Fibroblast of mammary gland (primary cell): ENCODE measurements at regions not wholly inside any gene's neighbourhood (a gene's known extent, or its start where the extent isn't known, plus 50 kb on each side); places are given as distances from the start of the nearest gene placed in this dataset.
"Not testable (repeated sequence)": the region's sequence is repeated elsewhere in the genome, so short reads cannot be mapped to it uniquely, and the experiment has no call there.

ENCODE experiments used
- DNase-seq: peaks from one replicate; pipeline ENCODE4 v3.0.0-alpha.2; 2010; ENCODE audit warnings: low read depth
- H3K4me3 ChIP-seq: 2 replicates; pipeline ENCODE4 v1.5.1; 2011; ENCODE audit warnings: low read depth, mild to moderate bottlenecking, low read length, moderate library complexity; ENCODE audit not compliant: control insufficient read depth
- TF ChIP-seq, protein P1 (sequence below): conservative IDR thresholded peaks from 2 replicates; pipeline ENCODE4 v1.5.1; 2011; ENCODE audit warnings: low read depth, low read length, inconsistent platforms; ENCODE audit not compliant: control insufficient read depth, insufficient read depth

- no peak for DNase-seq
- no peak overlapping the region for H3K4me3 ChIP-seq
- TF ChIP-seq, protein P1, sequence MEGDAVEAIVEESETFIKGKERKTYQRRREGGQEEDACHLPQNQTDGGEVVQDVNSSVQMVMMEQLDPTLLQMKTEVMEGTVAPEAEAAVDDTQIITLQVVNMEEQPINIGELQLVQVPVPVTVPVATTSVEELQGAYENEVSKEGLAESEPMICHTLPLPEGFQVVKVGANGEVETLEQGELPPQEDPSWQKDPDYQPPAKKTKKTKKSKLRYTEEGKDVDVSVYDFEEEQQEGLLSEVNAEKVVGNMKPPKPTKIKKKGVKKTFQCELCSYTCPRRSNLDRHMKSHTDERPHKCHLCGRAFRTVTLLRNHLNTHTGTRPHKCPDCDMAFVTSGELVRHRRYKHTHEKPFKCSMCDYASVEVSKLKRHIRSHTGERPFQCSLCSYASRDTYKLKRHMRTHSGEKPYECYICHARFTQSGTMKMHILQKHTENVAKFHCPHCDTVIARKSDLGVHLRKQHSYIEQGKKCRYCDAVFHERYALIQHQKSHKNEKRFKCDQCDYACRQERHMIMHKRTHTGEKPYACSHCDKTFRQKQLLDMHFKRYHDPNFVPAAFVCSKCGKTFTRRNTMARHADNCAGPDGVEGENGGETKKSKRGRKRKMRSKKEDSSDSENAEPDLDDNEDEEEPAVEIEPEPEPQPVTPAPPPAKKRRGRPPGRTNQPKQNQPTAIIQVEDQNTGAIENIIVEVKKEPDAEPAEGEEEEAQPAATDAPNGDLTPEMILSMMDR: no peak
Observed at GRCh38 chr6:105692613-105693215, 289.8 kb upstream of the PREP start.

- DNase-seq: no peak
- no peak overlapping the region for H3K4me3 ChIP-seq
- TF ChIP-seq, protein P1: no peak
Observed at GRCh38 chr6:105691971-105692370, 289.1 kb upstream of the PREP start.

- H3K4me3 ChIP-seq: no peak overlapping the region
- no peak for DNase-seq
- TF ChIP-seq, protein P1: no peak
Observed at GRCh38 chr6:105691081-105691480, 288.2 kb upstream of the PREP start.

- no peak overlapping the region for H3K4me3 ChIP-seq
- DNase-seq: no peak
- TF ChIP-seq, protein P1: no peak
Observed at GRCh38 chr6:105688573-105688972, 285.7 kb upstream of the PREP start.

GRCh38 chr6:105686793-105687192 lies 283.9 kb upstream of the PREP start:
- not testable (repeated sequence) for DNase-seq, H3K4me3 ChIP-seq

DNA sequence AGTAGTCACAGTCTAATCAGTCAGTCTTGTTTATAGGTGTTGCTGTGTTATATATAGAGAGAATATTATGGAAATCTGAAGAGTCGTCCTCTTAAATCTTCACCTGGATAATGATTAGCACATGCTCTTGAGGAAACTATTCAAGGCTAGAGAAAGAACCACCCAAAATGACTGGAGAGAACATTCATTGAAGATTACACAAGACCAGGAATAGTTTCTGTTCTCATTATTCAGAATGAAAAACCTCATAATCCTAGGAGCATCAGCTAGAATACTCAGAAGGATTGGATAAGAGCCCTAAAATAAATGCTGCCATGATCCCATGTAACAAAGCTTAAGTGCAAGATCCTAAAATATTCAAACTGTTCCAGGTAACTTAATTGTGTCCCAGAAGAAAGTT lies 278.2 kb upstream of the PREP start:
- DNase-seq: no peak
- TF ChIP-seq, protein P1: no peak
- no peak overlapping the region for H3K4me3 ChIP-seq

DNA sequence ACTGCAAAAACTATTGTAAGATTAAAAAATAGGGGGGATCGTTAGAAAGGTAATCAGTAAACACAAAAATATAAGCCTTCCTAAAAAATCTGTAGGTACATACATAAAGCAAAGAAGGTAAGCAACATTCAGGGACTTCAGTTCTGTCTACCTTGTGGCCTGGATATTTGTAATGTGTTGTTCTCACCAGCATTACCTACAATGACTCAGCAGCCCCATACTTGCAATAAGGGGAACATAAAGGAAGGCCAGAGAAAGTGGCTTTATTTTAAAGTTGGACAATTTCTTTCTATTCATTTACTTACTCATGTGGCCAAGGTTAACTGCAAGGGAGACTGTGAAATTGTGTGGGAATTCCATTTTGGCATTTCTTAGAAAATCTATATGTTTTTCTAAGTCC lies 277.2 kb upstream of the PREP start:
- no peak for DNase-seq
- no peak overlapping the region for H3K4me3 ChIP-seq
- TF ChIP-seq, protein P1: no peak

DNA sequence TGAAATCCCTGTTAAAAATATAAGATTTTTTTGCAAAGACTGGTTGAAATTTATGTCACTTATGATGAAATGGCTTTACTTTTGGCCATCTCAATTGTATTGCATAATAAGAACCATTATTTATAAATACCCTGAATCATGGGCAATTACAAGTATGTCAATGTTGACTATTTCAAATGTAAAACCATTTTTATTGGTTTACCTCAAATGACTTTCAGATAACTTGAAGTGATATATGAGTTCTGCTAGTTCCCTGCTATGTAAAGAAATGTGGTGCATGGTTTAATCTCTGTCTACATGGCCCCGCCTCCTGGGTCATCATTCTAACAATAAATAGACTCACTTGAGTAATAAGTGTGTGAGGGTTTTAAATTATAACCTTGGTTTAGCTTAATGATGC lies 275.6 kb upstream of the PREP start:
- no peak overlapping the region for H3K4me3 ChIP-seq
- DNase-seq: no peak
- TF ChIP-seq, protein P1: no peak
